HG02588 (cell line): ENCODE measurements at regions not wholly inside any gene's neighbourhood (a gene's known extent, or its start where the extent isn't known, plus 50 kb on each side); places are given as distances from the start of the nearest gene placed in this dataset.
"Not testable (repeated sequence)": the region's sequence is repeated elsewhere in the genome, so short reads cannot be mapped to it uniquely, and the experiment has no call there.

ENCODE experiments used
- ATAC-seq: cut with Tn5 transposase; IDR thresholded peaks from one replicate; pipeline ENCODE4 v1.9.1; 2021; ENCODE audit warnings: mild to moderate bottlenecking, moderate library complexity; ENCODE audit not compliant: unreplicated experiment

GRCh38 chr5:153939101-153939500 is 99.6 kb downstream of the FAM114A2 start:
- no peak for ATAC-seq

- no peak for ATAC-seq
Measured at GRCh38 chr5:153938191-153938842, 100.4 kb downstream of the FAM114A2 start.

GRCh38 chr5:153937661-153938060 is 101.0 kb downstream of the FAM114A2 start:
- ATAC-seq: no peak

- not testable (repeated sequence) for ATAC-seq
Measured at GRCh38 chr5:153935151-153935550, 103.6 kb downstream of the FAM114A2 start.

- ATAC-seq: no peak
Measured at GRCh38 chr5:153926201-153926600, 112.5 kb downstream of the FAM114A2 start.

- ATAC-seq: no peak
Measured at GRCh38 chr5:153919161-153919560, 119.5 kb downstream of the FAM114A2 start.

GRCh38 chr5:153907170-153907775 is 131.4 kb downstream of the FAM114A2 start:
- no peak for ATAC-seq

- ATAC-seq: no peak
Measured at GRCh38 chr5:153905219-153905618, 133.5 kb downstream of the FAM114A2 start.

GRCh38 chr5:153903321-153903720 is 135.4 kb downstream of the FAM114A2 start:
- ATAC-seq: no peak

GRCh38 chr5:153902016-153902415 is 136.7 kb downstream of the FAM114A2 start:
- no peak for ATAC-seq

- no peak for ATAC-seq
Measured at GRCh38 chr5:153901449-153901848, 137.3 kb downstream of the FAM114A2 start.

GRCh38 chr5:153900703-153901395 is 137.9 kb downstream of the FAM114A2 start:
- ATAC-seq: no peak

- no peak for ATAC-seq
Measured at GRCh38 chr5:153899746-153900145, 139.0 kb downstream of the FAM114A2 start.

GRCh38 chr5:153896701-153897100 is 142.0 kb downstream of the FAM114A2 start:
- ATAC-seq: peak; percentile 98

GRCh38 chr5:153896117-153896516 is 142.6 kb downstream of the FAM114A2 start:
- no peak for ATAC-seq

- ATAC-seq: no peak
Measured at GRCh38 chr5:153895266-153895665, 143.4 kb downstream of the FAM114A2 start.

- no peak for ATAC-seq
Measured at GRCh38 chr5:153893817-153894216, 144.9 kb downstream of the FAM114A2 start.

GRCh38 chr5:153891394-153891793 is 147.3 kb downstream of the FAM114A2 start:
- ATAC-seq: no peak

- no peak for ATAC-seq
Measured at GRCh38 chr5:153888781-153889180, 149.9 kb downstream of the FAM114A2 start.

GRCh38 chr5:153885141-153885540 is 153.6 kb downstream of the FAM114A2 start:
- ATAC-seq: no peak

GRCh38 chr5:153884612-153884957 is 154.1 kb downstream of the FAM114A2 start:
- no peak for ATAC-seq
